PC-9 (cell line): ENCODE measurements at regions not wholly inside any gene's neighbourhood (a gene's known extent, or its start where the extent isn't known, plus 50 kb on each side); places are given as distances from the start of the nearest gene placed in this dataset.

Experiments
- BruUV-seq: library from RNA; stranded (reverse); fragments of 400-500 nt; replicated peaks from 2 replicates; lab custom pipeline; 2021; lab: Mats Ljungman, UMichigan
- CTCF ChIA-PET: fragments of 300-600 bp; sonication (Branson Sonifier 250); formaldehyde crosslinking; loops from one replicate; lab custom pipeline; 2022; ENCODE audit warnings: antibody characterized with exemption; lab: Charles Lee
- POLR2A ChIA-PET: fragments of 300-600 bp; sonication (Branson Sonifier 250); formaldehyde crosslinking; loops from one replicate; lab custom pipeline; 2022; ENCODE audit warnings: antibody characterized with exemption; ENCODE audit not compliant: unreplicated experiment; lab: Charles Lee
- DNase-seq, 2 experiments: peaks; one replicate each; pipeline versions ENCODE4 v3.0.0 to v3.0.0-alpha.2; 2015 to 2022; ENCODE audit warnings: mixed read lengths in 1 of 2
- H2AFZ ChIP-seq: fragments of 200-600 bp; sonication (generic); 2 replicates; pipeline ENCODE4 v1.8.1; 2017; ENCODE audit warnings: antibody characterized with exemption
- H3F3A ChIP-seq: fragments of 200-600 bp; sonication (generic); 2 replicates; pipeline ENCODE4 v1.8.1; 2017; ENCODE audit warnings: antibody characterized with exemption, mild to moderate bottlenecking, low read depth; ENCODE audit not compliant: insufficient read depth
- H3K27ac ChIP-seq: fragments of 200-600 bp; sonication (generic); 2 replicates; pipeline ENCODE4 v1.6.1; 2016; ENCODE audit warnings: mixed run types
- H3K27me3 ChIP-seq: fragments of 200-600 bp; sonication (generic); 2 replicates; pipeline ENCODE4 v1.6.1; 2016; ENCODE audit warnings: low read depth, mixed run types; ENCODE audit not compliant: insufficient read depth
- H3K36me3 ChIP-seq: fragments of 200-600 bp; sonication (generic); 2 replicates; pipeline ENCODE4 v1.6.1; 2016; ENCODE audit warnings: low read depth, mixed run types
- H3K4me1 ChIP-seq: fragments of 200-600 bp; sonication (generic); replicated peaks from 2 replicates; pipeline ENCODE4 v1.6.1; 2016; ENCODE audit warnings: mixed run types; ENCODE audit not compliant: insufficient read depth
- H3K4me2 ChIP-seq: fragments of 200-600 bp; sonication (generic); 2 replicates; pipeline ENCODE4 v1.6.1; 2017; ENCODE audit warnings: mixed run types
- H3K4me3 ChIP-seq: fragments of 200-600 bp; sonication (generic); 2 replicates; pipeline ENCODE4 v1.6.1; 2016; ENCODE audit warnings: mixed run types
- H3K79me2 ChIP-seq: fragments of 200-600 bp; sonication (generic); 2 replicates; pipeline ENCODE4 v1.6.1; 2017; ENCODE audit warnings: low read depth, mixed run types
- H3K9me2 ChIP-seq: fragments of 200-600 bp; sonication (generic); 2 replicates; pipeline ENCODE4 v1.8.1; 2017; ENCODE audit warnings: mild to moderate bottlenecking; ENCODE audit not compliant: insufficient read depth
- H3K9me3 ChIP-seq: fragments of 200-600 bp; sonication (generic); 2 replicates; pipeline ENCODE4 v1.8.1; 2016; ENCODE audit warnings: low read depth; ENCODE audit not compliant: insufficient read depth
- H4K20me1 ChIP-seq: fragments of 200-600 bp; sonication (generic); 2 replicates; pipeline ENCODE4 v1.8.1; 2017; ENCODE audit not compliant: insufficient read depth
- CTCF ChIP-seq: fragments of 200-600 bp; sonication (generic); conservative IDR thresholded peaks from 2 replicates; pipeline ENCODE4 v1.6.1; 2017; ENCODE audit warnings: mixed run types, antibody characterized with exemption, mild to moderate bottlenecking, moderate library complexity
- EZH2 ChIP-seq: fragments of 200-600 bp; sonication (generic); IDR thresholded peaks from 2 replicates; pipeline ENCODE4 v1.8.0; 2017; ENCODE audit warnings: antibody characterized with exemption, low read depth
- intact Hi-C: fragments of 100-400 bp; cut with micrococcal nuclease; formaldehyde crosslinking; loops from one replicate; pipeline ENCODE4 v1.10.0; 2022; ENCODE audit not compliant: unreplicated experiment

- CTCF ChIA-PET: no interaction called here
- intact Hi-C loops: no loop called here
Observed at GRCh38 chr3:103306104-103306503, 871.3 kb downstream of the ZPLD1 start.

GRCh38 chr3:103308921-103309320 lies 874.1 kb downstream of the ZPLD1 start:
- Histone ChIP-seq H3F3A (no peaks in the 10 kb centered on the region), H2AFZ (0 out of 2 replicates have a peak overlapping the region, but pooled peaks have one; percentile 14), H3K4me2 (no peak overlapping the region), H3K4me1 (no peaks in the 10 kb centered on the region), H3K4me3 (no peak overlapping the region), H3K27me3 (no peaks in the 10 kb centered on the region), H4K20me1 (no peaks in the 10 kb centered on the region), H3K79me2 (no peaks in the 10 kb centered on the region), H3K9me2 (no peaks in the 10 kb centered on the region), H3K27ac (no peak overlapping the region), H3K9me3 (no peaks in the 10 kb centered on the region), H3K36me3 (no peaks in the 10 kb centered on the region)
- ChIA-PET POLR2A (no interaction called here), CTCF (interaction anchor here (0.5 to 0.6 kb wide), 2 partner anchors 185 to 579 kb away, joined by 3 to 5 read pairs; no protein-coding TSS in a partner anchor)
- no peak for DNase-seq
- peak; percentile 41 for TF ChIP-seq CTCF
- no peak for TF ChIP-seq EZH2
- intact Hi-C loops: no loop called here
- BruUV-seq: no TSS peak

More at GRCh38 chr3:103306104-103306503, 871.3 kb downstream of the ZPLD1 start:
- no peak for TF ChIP-seq CTCF
- no peak for TF ChIP-seq EZH2
- no peak overlapping the region for H3K27ac ChIP-seq
- no peak overlapping the region for H3K4me2 ChIP-seq
- no peaks in the 10 kb centered on the region for H4K20me1 ChIP-seq
- no TSS peak for BruUV-seq
- no peaks in the 10 kb centered on the region for H3K36me3 ChIP-seq
- no peak overlapping the region for H2AFZ ChIP-seq
- H3K9me2 ChIP-seq: no peaks in the 10 kb centered on the region
- H3F3A ChIP-seq: no peaks in the 10 kb centered on the region
- H3K4me3 ChIP-seq: no peak overlapping the region
- no peak for DNase-seq
- H3K4me1 ChIP-seq: no peaks in the 10 kb centered on the region
- no peaks in the 10 kb centered on the region for H3K79me2 ChIP-seq
- H3K27me3 ChIP-seq: no peaks in the 10 kb centered on the region
- POLR2A ChIA-PET: interaction anchor here (0.5 kb wide), 1 partner anchor 46 kb away, joined by 7 read pairs; no protein-coding TSS in a partner anchor
- no peaks in the 10 kb centered on the region for H3K9me3 ChIP-seq

DNA sequence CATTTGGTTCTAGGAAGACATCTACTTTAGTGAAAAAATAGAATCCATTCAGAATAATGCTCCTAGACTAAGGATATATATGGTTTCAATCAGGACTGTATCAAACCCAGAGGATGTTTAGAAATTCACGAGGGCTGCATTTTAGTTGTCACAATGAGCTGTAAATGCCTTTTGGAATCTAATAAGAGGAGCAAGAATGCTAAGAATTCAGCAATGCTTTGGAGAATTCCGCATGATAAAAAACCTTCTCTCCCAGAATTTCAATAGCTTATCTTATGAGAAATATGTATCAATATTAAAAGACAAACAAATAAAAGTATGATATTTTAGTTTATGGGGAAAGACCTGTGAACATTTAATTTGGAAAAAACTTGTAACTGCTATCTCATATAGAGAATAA lies 885.1 kb downstream of the ZPLD1 start:
- H3F3A ChIP-seq: no peaks in the 10 kb centered on the region
- ChIA-PET POLR2A (no interaction called here), CTCF (no interaction called here)
- no peak for TF ChIP-seq EZH2
- no peak for TF ChIP-seq CTCF
- intact Hi-C loops: no loop called here
- H3K79me2 ChIP-seq: no peaks in the 10 kb centered on the region
- H3K9me3 ChIP-seq: no peaks in the 10 kb centered on the region
- H3K27me3 ChIP-seq: no peaks in the 10 kb centered on the region
- no peaks in the 10 kb centered on the region for H3K4me1 ChIP-seq
- H3K4me2 ChIP-seq: no peak overlapping the region
- H2AFZ ChIP-seq: no peak overlapping the region
- BruUV-seq: no TSS peak
- no peaks in the 10 kb centered on the region; the same call in 1 of the 2 replicates for H3K9me2 ChIP-seq
- DNase-seq: no peak
- no peak overlapping the region for H3K4me3 ChIP-seq
- H3K27ac ChIP-seq: no peak overlapping the region
- no peaks in the 10 kb centered on the region for H4K20me1 ChIP-seq
- H3K36me3 ChIP-seq: no peaks in the 10 kb centered on the region
